GM19035 (cell line): ENCODE measurements at regions not wholly inside any gene's neighbourhood (a gene's known extent, or its start where the extent isn't known, plus 50 kb on each side); places are given as distances from the start of the nearest gene placed in this dataset.
"Not testable (repeated sequence)": the region's sequence is repeated elsewhere in the genome, so short reads cannot be mapped to it uniquely, and the experiment has no call there.

Experiments
- ATAC-seq: cut with Tn5 transposase; IDR thresholded peaks from one replicate; pipeline ENCODE4 v1.9.1; 2021; ENCODE audit not compliant: unreplicated experiment

DNA sequence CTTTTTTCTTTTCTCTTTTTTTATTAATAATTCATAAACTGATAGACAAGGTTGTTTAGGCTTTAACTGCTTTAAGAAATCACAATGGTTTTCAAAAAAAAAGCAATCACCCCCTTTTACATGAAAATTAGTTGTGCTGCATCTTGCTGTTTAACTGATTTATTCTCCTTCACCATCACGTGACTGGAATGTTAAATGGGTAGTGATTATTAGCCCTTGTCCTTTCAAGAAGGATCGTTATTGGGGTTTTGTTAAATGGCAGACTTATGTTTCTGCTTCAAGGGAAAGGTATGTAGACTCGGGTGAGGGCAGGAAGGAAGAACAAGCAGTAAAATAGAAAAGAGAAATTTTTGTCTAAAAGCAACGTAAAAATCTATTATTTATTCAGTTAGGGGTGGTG lies 175.6 kb upstream of the TLE4 start:
- no peak for ATAC-seq

DNA sequence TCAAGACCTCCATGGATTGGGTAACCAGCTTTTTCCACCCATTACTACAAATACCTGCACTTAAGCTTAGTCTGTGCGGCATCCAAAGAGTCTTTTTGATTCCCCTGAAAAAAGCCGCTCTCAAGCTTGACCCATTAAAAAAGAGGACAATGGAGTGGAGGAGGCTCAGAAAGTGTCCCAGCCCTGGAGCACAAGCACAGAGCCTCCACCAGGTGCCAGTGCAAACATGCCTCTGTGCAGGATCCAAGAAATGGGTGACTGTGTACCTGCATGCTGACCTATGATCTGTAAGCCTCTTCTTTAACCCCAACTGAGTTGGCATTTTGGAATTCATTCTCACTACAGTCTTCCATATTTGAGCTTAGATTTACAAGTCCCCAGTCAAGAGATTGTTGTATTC lies 168.3 kb upstream of the TLE4 start:
- ATAC-seq = no peak

DNA sequence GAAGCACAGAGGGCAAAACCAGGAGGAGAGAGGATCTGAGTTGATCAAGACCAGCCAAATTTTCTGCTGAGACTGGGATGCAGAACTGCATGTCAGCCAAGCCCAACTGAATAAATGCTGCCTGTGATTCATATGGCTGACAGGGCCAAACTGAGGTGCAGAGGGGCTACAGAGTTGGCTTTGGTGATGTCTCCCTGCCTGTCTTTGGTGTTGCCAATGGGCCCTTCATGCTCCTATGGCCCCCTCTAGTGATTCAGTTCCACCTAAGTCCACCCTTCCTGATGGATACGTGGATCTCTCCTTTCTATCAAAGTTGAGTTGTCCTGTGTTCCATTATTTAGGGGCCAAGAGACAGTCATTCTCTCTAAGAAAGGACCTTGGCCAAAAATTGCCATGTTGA lies 163.6 kb upstream of the TLE4 start:
- no peak for ATAC-seq

DNA sequence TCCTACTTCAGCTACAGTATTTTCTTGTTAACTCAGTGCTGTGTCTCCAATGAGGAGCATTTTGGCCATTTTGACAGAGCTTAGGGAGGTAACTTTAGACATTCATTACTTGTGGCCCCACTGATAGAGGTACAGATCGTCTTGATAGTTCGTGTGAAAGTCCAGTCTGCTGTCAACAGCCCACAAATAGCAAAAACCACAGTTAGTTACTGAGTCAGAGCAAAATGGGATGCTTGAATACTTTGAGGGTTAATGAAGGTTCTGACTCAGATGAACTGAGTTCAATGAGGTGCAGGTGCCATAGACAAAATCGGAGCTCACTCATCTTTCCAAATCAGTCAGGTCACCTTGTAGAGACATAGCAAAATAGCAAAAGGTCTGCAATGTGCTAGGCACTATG lies 163.1 kb upstream of the TLE4 start:
- no peak for ATAC-seq

DNA sequence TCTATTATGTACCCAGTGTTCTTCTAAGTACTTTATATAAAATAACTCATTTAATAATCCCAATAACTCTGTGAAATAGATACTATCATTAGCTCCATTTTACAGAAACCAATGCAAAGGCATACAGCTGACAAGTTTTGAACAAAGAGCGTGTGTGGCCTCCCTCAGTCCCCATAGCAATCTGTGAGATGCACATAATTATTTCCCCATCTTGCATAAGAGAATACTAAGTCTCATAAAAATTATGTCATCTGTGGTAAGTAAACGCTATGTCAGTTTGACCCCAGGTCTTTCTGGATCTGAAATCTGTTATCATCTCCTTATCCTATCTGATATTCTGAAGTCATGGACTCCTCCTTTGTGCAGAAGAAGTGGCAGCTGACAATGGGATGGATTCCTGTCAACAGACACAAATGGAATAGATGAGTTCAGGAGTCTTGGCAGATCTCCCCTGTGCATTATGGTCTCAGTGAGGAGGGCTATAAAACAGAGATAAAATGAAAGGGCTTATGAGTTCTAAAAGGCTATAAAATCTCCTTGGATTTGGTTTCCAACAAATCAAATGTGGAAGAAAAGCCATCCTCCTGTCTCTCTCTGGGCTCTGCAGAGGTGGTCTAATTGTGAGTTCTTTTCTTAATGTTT lies 162.5 kb upstream of the TLE4 start:
- no peak for ATAC-seq

DNA sequence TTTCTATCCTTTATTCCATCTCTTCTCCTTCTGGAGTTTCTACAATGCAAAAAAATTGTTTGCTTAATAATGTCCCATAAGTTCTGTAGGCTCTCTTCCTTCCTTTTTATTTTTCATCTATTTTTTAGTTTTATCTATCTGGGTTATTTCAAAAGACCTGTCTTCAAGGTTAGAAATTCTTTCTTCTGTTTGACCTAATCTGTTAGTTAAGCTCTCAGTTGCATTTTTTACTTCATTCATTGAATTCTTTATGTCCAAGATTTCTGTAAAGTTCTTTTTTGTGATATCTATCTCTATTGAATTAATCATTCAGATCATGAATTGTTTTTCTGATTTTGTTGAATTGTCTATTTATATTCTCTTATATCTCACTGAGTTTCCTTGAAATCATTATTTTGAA lies 145.9 kb upstream of the TLE4 start:
- no peak for ATAC-seq

DNA sequence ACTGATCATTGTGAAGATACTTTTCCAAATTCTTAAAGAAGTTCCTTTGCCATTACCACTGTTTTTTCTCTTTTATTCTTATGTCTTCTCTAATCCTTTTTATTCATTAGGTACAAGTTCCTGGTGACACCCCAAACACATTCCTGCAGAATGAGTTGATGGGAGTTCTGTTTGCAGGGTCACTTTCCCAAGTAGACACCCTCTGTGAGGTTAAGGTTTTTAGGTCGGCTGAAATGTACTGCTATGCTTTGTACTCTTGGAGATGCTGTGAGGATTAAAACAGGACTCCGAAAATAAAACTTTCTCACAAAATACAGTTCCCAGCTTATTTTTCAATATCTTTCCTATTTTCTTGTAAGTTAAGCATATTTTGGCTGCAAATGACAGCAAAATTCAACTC lies 143.3 kb upstream of the TLE4 start:
- no peak for ATAC-seq

DNA sequence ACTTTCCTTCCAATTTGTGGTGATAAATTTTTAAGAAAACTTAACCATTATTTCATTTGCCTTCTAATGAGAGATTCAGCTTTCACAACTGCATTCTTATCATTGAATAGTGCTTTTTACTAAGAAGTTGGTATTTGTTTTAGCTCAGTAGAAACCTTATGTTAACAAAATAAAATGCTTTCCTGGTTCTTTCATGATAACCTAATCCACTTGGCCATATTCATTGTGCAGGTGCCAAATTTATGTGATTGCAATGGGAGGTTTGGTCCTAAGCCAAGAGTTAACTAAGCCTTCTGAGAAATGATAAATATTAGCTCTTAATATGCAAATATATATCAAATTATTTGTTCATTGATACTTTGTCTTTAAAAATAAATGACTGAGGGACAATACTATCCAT lies 141.1 kb upstream of the TLE4 start:
- no peak for ATAC-seq

DNA sequence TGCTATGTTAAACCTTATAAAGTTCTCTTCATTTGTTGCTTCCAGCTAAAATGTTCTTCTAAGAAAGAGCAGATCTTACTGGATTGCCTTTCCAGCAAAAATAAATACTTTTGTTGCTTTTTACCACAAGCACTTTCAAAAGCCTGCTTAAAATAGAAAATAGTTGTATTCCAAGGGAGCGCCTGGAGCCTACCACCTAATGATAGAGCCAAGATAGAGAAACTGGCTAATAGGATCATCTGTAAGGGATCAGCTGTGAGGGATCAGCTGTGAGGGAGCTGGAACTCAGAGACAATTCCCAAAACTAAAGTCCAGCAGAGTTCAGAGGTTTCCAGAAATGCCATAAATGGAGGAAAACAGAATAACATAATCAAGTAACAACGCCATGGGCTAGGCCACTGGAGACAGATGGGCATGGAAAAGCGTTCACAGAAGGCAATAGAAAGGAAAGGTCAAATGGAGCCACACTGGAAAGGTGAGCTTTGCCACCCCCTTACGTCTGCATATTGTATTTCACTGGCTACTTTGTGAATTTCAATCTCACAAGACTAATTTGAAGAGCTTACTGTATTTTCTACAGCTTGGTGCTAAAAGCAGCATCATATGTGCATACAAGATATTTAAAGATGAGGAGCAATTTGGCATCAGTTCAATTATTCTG lies 140.6 kb upstream of the TLE4 start:
- ATAC-seq = no peak

DNA sequence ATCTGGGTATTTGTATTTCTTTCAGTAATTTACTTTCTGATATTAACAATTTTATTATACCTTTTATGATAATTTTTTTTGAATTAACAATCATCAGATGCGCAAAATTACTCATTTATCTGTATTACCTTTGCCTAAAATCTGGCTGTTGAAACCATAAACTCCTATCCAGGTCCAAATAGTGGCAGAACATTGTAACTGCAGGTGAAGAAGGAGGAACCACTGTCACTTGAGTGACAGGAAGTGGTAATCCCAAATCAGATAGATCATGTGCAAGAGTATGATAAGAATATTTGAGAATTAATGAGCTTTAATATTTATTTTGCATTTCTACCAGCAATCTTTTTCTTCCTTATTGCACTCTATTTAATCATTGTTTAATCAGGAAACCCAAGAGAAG lies 139.3 kb upstream of the TLE4 start:
- no peak for ATAC-seq

DNA sequence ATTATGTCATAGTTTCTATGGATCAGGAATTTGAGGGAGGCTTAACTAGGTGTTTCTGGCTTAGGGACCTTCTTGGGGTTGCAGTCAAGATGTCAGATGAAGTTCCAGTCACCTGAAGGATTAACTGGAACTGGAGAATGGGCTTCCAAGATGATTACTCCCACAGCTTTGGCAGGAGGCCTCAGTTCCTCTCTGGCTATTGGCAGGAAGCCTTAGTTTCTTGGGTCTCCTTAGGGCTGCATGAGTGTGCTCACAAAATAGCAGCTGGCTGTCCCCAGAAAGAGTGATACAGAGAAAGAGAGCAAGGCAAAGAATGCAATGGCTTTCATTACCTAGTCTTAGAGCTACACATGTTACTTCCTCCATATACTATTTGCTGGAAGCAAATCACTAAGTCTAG lies 138.1 kb upstream of the TLE4 start:
- no peak for ATAC-seq

DNA sequence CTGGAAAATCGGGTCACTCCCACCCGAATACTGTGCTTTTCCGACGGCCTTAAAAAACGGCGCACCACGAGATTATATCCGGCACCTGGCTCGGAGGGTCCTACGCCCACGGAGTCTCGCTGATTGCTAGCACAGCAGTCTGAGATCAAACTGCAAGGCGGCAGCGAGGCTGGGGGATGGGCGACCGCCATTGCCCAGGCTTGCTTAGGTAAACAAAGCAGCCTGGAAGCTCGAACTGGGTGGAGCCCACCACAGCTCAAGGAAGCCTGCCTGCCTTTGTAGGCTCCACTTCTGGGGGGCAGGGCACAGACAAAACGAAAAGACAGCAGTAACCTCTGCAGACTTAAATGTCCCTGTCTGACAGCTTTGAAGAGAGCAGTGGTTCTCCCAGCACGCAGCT lies 132.5 kb upstream of the TLE4 start:
- ATAC-seq = not testable (repeated sequence)

DNA sequence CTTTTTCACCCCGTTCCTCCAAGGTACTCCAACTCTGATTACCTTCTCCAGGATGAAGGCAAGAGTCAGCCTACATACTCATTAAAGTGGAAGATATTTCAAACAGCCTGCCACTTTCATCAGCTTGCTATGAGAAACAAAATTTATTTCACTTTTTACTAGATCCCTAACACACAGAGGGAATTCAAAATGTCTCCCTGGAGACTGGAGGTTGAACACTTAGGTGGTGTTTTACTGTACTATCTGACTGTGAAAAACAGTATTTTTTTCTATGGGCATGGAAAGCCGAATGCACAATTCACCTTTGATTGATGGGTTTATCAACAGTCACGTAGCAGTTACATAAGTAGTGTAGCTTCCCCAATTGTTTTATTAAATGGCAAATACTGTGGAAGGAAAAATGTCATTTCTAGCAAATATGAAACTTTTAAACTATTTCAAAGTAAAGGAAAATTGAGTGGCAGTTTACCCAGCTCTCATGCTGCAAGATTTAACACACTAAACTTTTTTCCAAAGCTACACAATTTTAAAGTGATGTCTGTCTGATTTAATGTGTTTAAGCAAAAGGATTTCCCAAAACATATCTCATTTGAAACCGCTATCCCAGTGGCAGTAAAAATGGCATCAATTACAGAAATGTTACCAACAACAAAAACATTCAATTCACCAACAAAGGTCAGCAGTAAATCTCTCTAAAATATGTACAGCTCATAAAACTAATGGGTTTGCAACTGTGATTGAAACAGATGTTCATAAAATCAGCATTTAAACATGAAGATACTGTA lies 125.0 kb upstream of the TLE4 start:
- ATAC-seq = no peak

DNA sequence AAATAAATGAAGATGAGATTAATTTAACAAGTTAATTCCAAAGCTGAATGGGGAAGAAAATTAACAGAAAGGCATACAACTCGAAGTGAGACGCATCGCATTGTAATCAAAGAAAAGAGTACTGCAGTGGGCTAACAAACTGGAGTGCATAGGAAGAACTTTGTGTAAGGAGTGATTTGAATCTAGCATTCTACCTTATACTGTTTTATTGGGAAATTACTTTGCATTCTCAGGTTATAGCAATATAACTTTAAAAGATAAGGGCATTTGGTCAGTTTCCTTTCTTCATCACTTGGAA lies 124.5 kb upstream of the TLE4 start:
- ATAC-seq = no peak

DNA sequence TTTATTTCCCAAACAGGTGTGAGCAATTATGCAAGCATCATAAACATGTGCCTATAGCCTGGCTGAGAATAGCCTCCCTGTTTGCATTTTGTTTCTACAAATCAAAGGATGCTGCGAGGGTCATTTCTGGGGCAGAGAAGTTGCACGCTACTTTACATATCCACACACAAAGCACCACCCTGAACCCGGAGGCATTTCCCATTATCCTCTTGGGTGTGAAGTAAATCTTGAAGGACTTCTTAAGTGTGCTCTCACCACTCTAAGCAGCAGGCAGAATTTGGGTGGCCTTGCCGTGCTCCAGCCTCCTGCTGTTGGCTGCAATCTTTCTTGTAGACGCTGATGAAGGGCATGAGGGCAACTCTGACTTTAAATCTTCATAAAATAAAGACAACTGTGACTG lies 124.0 kb upstream of the TLE4 start:
- no peak for ATAC-seq

DNA sequence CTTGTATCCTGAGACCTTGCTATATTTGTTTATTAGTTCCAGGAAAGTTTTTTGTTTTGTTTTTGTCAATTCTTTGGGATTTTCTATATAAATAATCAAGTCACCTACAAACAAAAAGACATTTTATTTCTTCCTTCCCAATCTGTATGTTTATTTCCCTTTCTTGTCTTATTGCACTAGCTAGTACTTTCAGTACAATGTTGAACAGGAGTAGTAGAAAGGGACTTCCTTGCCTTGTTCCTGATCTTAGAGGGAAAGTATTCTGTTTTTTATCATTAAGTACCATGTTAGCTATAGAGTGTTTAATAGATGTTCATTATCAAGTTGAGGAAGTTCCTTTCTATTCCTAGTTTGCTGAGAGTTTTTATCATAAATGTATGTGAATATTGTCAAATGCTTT lies 119.5 kb upstream of the TLE4 start:
- no peak for ATAC-seq

DNA sequence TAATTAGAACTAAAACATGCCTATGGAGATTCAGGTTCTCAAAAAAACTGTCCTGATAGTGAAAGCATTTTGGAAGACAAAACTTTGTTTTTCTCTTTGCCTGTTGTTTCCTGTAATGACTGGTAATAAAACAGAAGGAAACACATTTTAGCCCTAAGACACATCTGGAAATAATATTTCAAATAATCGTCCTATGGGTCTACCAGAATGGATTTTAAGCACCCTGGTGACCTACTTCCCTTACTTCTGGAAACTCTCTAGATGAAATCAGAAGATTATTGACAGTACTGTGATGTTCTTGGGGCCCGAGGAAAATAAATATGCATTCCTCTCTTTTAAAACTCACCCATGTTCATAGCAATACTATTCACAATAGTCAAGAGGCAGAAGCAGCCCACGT lies 110.1 kb upstream of the TLE4 start:
- no peak for ATAC-seq

DNA sequence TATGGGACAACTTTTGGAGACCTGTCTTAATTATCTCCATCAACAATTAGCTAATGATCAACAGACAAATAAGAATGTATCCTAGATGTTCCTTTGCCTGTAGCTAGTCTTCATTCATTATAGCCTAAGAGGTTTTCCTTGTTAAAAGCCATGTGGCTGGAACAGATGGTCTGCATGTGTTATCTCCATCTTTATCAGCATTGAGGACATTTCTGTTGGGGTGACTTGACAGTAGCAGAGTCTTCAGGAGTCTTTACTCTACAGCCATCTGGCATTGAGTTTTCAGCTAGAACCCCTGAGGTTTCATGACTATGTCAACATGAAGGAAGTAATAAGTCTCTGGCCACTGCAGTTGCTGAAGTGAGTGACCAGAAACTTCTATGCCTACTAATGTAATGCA lies 106.6 kb upstream of the TLE4 start:
- ATAC-seq = no peak

DNA sequence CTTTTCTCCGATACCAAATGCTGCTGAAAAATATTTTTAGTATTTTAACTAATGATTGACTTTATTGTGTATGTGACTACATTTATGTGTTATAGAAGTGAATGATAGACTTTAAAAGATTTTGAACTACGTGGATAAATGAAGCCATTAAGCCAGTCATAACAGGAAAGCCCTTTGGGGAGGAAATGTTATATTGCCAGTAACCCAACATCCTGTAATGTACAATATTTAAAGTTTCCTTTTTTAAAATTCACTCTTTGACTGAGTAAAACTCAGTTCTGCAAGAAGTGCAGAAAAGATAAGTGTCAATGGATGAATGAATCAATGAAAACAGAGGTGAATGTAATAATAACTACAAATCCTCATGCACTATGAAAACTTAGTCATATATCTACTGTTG lies 102.6 kb upstream of the TLE4 start:
- no peak for ATAC-seq

DNA sequence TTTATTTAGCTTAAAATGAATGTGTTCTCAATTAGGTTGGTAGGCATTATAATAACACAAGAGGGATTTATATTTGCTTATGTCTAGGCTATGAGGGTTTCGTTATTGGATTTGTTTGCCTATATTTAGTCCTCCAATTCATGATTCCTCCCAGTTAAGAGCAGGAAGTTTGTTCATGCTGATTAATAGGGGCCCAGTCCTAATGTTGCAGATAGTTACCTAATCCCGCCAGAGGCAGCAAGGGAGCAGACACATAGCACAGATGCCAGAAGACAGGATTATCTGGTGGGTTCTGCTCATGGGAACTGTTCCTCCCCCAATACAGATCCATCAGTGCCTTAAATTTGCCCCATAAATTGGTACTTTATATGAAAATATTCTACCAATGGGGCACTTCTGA lies 100.8 kb upstream of the TLE4 start:
- ATAC-seq = no peak

DNA sequence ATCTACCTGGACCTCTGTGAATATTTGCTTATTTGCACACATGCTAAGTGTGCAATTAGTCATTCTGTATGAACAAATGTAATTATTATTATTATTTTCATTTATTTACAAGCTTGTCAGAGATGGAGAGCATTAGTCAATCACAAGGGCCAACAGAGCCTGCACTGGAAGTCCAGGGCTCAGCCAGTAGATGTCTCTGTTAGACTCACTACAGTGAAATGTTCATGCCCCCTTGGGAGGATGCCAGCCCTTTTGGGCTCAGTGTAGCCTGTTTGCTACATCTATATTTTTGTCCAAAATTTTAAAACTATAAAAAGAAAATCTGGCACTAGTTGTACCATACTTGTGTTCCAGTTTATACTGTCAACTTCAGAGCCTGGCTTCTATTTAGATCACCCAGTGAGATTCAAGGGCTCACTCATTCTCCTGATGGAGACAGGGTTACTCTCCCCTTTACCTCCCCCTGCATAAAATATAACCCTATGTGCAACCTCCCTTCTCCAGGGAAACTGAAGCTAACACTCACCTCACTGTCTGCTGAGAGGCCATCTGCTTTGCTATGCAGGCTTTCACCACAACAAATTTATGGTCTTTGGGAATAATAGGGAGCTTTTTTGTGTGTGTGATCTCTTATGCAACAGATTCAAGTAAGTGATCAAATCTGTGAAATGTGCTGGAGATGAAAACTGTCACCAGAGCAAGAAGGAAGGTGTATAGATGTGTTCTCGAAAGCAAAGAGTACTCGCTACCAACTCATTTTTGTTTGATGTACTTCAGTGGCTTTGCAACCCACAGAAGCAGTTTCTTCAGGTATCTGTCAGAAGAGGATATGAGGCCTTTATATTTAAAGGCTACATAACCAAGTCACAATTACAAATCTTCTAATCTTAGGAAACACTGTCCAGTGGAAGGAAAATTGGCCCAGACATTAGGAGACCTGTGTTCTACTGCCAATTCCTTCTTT lies 99.9 kb upstream of the TLE4 start:
- ATAC-seq = no peak

DNA sequence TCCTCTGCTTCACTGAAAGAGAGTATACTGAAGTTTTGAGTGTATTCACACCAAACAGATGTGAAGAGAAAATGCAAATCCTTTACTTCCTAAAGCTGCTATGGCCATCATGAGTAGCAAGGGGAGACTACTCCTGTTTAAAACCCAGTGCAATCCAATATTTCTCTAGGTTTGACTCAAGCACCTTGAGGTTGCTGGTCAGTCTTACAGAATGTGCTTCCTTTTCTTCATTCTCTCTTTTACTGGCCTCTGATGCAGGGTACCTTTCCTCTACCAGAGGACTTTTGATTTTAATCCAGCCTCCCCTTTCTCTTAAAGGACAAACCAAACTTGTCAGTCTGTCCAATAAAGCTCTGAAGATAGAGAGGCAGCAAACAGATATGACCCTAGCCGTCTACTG lies 98.1 kb upstream of the TLE4 start:
- ATAC-seq = no peak
